Liver (tissue), 7 donors: ENCODE measurements at regions not wholly inside any gene's neighbourhood (a gene's known extent, or its start where the extent isn't known, plus 50 kb on each side); places are given as distances from the start of the nearest gene placed in this dataset.

Source experiments
- DNase-seq: peaks from one replicate; pipeline ENCODE4 v3.0.0-alpha.2; 2017; ENCODE audit warnings: low spot score
- H3K27ac ChIP-seq, 2 donors: one replicate each; pipeline ENCODE4 v1.7.0; 2013; ENCODE audit warnings: inconsistent platforms in 2 of 2, low read length in 2 of 2, control low read depth in 1 of 2, low read depth in 1 of 2, mild to moderate bottlenecking in 1 of 2
- H3K27me3 ChIP-seq, 4 donors: one replicate each; pipeline versions ENCODE4 v1.6.1 to v1.7.0; 2013; ENCODE audit warnings: low read length in 3 of 4, inconsistent platforms in 1 of 4, mild to moderate bottlenecking in 1 of 4, moderate library complexity in 1 of 4; ENCODE audit not compliant: control insufficient read depth in 4 of 4, insufficient read depth in 4 of 4
- H3K36me3 ChIP-seq, 4 donors: one replicate each; pipeline versions ENCODE4 v1.6.1 to v1.7.0; 2013; ENCODE audit warnings: low read length in 3 of 4, mild to moderate bottlenecking in 3 of 4, low read depth in 1 of 4, moderate library complexity in 1 of 4; ENCODE audit not compliant: control insufficient read depth in 4 of 4, insufficient read depth in 3 of 4
- H3K4me1 ChIP-seq, 4 donors: one replicate each; pipeline versions ENCODE4 v1.6.1 to v1.7.0; 2013; ENCODE audit warnings: low read length in 3 of 4, mild to moderate bottlenecking in 3 of 4, moderate library complexity in 1 of 4; ENCODE audit not compliant: control insufficient read depth in 4 of 4, insufficient read depth in 4 of 4
- H3K4me3 ChIP-seq, 3 donors: one replicate each; pipeline versions ENCODE4 v1.6.1 to v1.7.0; 2013; ENCODE audit warnings: low read length in 3 of 3, control low read depth in 1 of 3, low read depth in 1 of 3, mild to moderate bottlenecking in 1 of 3
- H3K9ac ChIP-seq, 2 donors: one replicate each; pipeline ENCODE4 v1.7.0; 2013; ENCODE audit warnings: low read length in 2 of 2, mild to moderate bottlenecking in 2 of 2, moderate library complexity in 2 of 2, control low read depth in 1 of 2, low read depth in 1 of 2
- H3K9me3 ChIP-seq, 4 donors: one replicate each; pipeline versions ENCODE4 v1.6.1 to v1.7.0; 2013; ENCODE audit warnings: low read length in 3 of 4; ENCODE audit not compliant: control insufficient read depth in 4 of 4
- FOXA1 ChIP-seq: IDR thresholded peaks from 2 replicates; pipeline ENCODE4 v1.6.1; 2016; ENCODE audit warnings: antibody characterized with exemption
- FOXA2 ChIP-seq: IDR thresholded peaks from 2 replicates; pipeline ENCODE4 v1.6.1; 2016; ENCODE audit warnings: antibody characterized with exemption
- HNF4A ChIP-seq, 2 donors: conservative IDR thresholded peaks; 2 replicates each; pipeline ENCODE4 v1.6.1; 2016; ENCODE audit warnings: antibody characterized with exemption in 2 of 2, mild to moderate bottlenecking in 2 of 2
- HNF4G ChIP-seq: IDR thresholded peaks from 2 replicates; pipeline ENCODE4 v1.6.1; 2016; ENCODE audit warnings: antibody characterized with exemption
- JUND ChIP-seq, 2 donors: IDR thresholded peaks; 2 replicates each; pipeline ENCODE4 v1.6.1; 2016; ENCODE audit warnings: antibody characterized with exemption in 2 of 2
- MAX ChIP-seq: IDR thresholded peaks from 2 replicates; pipeline ENCODE4 v1.6.1; 2016; ENCODE audit warnings: antibody characterized with exemption
- NR2F2 ChIP-seq: IDR thresholded peaks from 2 replicates; pipeline ENCODE4 v1.6.1; 2016; ENCODE audit warnings: antibody characterized with exemption
- RAD21 ChIP-seq, 2 donors: IDR thresholded peaks; 2 replicates each; pipeline ENCODE4 v1.6.1; 2016; ENCODE audit warnings: antibody characterized with exemption in 2 of 2, mild to moderate bottlenecking in 2 of 2
- REST ChIP-seq: IDR thresholded peaks from 2 replicates; pipeline ENCODE4 v1.6.1; 2016; ENCODE audit warnings: antibody characterized with exemption, mild to moderate bottlenecking
- RXRA ChIP-seq, 2 donors: IDR thresholded peaks; 2 replicates each; pipeline ENCODE4 v1.6.1; 2017 to 2018; ENCODE audit warnings: antibody characterized with exemption in 2 of 2, mild to moderate bottlenecking in 1 of 2
- SP1 ChIP-seq: IDR thresholded peaks from 2 replicates; pipeline ENCODE4 v1.6.1; 2018; ENCODE audit warnings: antibody characterized with exemption, mild to moderate bottlenecking
- TAF1 ChIP-seq: conservative IDR thresholded peaks from 2 replicates; pipeline ENCODE4 v1.6.1; 2016; ENCODE audit warnings: antibody characterized with exemption, mild to moderate bottlenecking
- YY1 ChIP-seq: IDR thresholded peaks from 2 replicates; pipeline ENCODE4 v1.6.1; 2016; ENCODE audit warnings: antibody characterized with exemption, mild to moderate bottlenecking
- WGBS: extraction: QIAGEN DNeasy Blood & Tissue Kit; methylation state at CpG from one replicate; pipeline ENCODE4 v1.1.7; 2013; 5-methylcytosine and 5-hydroxymethylcytosine counted together
- TF ChIP-seq, protein P1 (sequence below): IDR thresholded peaks from 2 replicates; pipeline ENCODE4 v1.6.1; 2016; ENCODE audit warnings: antibody characterized with exemption
- TF ChIP-seq, protein P2 (sequence below): IDR thresholded peaks from 2 replicates; pipeline ENCODE4 v1.6.1; 2016; ENCODE audit warnings: antibody characterized with exemption
- donor health status: healthy.
- donor health status: healthy.
- donor health status: healthy.
- donor health status: healthy.

- WGBS, result 87% methylated on average over 10 of the region's 10 CpGs
- Histone ChIP-seq H3K36me3 (no peaks in the 10 kb centered on the region), H3K9ac (no peak overlapping the region), H3K27ac (no peak overlapping the region), H3K4me1 (no peaks in the 10 kb centered on the region), H3K27me3 (peaks cover 0 to 5% (median 0%) of the 10 kb centered on the region in 4 donors), H3K9me3 (no peaks in the 10 kb centered on the region), H3K4me3 (no peak overlapping the region)
- TF ChIP-seq, protein P1, sequence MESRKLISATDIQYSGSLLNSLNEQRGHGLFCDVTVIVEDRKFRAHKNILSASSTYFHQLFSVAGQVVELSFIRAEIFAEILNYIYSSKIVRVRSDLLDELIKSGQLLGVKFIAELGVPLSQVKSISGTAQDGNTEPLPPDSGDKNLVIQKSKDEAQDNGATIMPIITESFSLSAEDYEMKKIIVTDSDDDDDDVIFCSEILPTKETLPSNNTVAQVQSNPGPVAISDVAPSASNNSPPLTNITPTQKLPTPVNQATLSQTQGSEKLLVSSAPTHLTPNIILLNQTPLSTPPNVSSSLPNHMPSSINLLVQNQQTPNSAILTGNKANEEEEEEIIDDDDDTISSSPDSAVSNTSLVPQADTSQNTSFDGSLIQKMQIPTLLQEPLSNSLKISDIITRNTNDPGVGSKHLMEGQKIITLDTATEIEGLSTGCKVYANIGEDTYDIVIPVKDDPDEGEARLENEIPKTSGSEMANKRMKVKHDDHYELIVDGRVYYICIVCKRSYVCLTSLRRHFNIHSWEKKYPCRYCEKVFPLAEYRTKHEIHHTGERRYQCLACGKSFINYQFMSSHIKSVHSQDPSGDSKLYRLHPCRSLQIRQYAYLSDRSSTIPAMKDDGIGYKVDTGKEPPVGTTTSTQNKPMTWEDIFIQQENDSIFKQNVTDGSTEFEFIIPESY, result no peak
- no peak for TF ChIP-seq NR2F2
- TF ChIP-seq FOXA2, result no peak
- no peak for TF ChIP-seq SP1
- no peak for TF ChIP-seq RXRA (IDR thresholded peaks at IDR 0.05)
- no peak for TF ChIP-seq FOXA1
- TF ChIP-seq REST, result no peak
- TF ChIP-seq, protein P2, sequence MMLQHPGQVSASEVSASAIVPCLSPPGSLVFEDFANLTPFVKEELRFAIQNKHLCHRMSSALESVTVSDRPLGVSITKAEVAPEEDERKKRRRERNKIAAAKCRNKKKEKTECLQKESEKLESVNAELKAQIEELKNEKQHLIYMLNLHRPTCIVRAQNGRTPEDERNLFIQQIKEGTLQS, result no peak
- TF ChIP-seq MAX, result no peak
- no peak for TF ChIP-seq RAD21 (IDR thresholded peaks at IDR 0.05)
- no peak for TF ChIP-seq HNF4G
- no peak for TF ChIP-seq JUND (IDR thresholded peaks at IDR 0.05)
- TF ChIP-seq HNF4A (conservative IDR thresholded peaks at IDR 0.05), result no peak
- no peak for DNase-seq
Observed at GRCh38 chr1:17880449-17880848, 125.3 kb downstream of the ACTL8 start.

DNA sequence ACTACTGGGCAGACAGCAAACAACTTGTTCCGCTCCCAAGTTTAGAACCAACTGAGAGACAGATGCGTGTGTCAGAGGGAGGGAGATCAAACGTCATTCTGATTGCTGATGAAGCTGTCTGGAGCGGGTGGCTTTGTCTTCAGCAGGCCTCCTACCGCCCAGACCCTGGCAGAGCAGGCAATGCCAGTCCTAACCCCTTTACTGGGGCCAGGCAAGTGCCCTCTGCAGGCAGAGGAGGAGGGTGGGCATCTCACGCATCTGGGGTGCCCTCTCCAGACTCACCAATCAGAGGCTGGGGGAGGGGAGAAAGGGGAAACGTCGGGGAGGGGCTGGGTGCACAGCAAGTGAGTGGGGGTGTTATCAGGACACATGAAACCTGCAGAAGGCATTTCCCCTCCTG, 126.6 kb downstream of the ACTL8 start:
- Histone ChIP-seq H3K27me3 (peaks cover 0 to 5% (median 0%) of the 10 kb centered on the region in 4 donors), H3K4me1 (no peaks in the 10 kb centered on the region), H3K9me3 (no peaks in the 10 kb centered on the region), H3K36me3 (no peaks in the 10 kb centered on the region), H3K4me3 (no peak overlapping the region), H3K9ac (no peak overlapping the region), H3K27ac (no peak overlapping the region)
- no peak for DNase-seq
- TF ChIP-seq, protein P2, result no peak
- TF ChIP-seq YY1, result no peak
- no peak for TF ChIP-seq RAD21 (IDR thresholded peaks at IDR 0.05)
- no peak for TF ChIP-seq HNF4G
- TF ChIP-seq FOXA2, result no peak
- no peak for TF ChIP-seq RXRA (IDR thresholded peaks at IDR 0.05)
- no peak for TF ChIP-seq TAF1
- TF ChIP-seq, protein P1, result no peak
- no peak for TF ChIP-seq SP1
- no peak for TF ChIP-seq NR2F2
- TF ChIP-seq REST, result no peak
- 43% methylated on average over 8 of the region's 8 CpGs for WGBS
